ENCODE measurements at regions not wholly inside any gene's neighbourhood (a gene's known extent, or its start where the extent isn't known, plus 50 kb on each side); places are given as distances from the start of the nearest gene placed in this dataset.

DNA sequence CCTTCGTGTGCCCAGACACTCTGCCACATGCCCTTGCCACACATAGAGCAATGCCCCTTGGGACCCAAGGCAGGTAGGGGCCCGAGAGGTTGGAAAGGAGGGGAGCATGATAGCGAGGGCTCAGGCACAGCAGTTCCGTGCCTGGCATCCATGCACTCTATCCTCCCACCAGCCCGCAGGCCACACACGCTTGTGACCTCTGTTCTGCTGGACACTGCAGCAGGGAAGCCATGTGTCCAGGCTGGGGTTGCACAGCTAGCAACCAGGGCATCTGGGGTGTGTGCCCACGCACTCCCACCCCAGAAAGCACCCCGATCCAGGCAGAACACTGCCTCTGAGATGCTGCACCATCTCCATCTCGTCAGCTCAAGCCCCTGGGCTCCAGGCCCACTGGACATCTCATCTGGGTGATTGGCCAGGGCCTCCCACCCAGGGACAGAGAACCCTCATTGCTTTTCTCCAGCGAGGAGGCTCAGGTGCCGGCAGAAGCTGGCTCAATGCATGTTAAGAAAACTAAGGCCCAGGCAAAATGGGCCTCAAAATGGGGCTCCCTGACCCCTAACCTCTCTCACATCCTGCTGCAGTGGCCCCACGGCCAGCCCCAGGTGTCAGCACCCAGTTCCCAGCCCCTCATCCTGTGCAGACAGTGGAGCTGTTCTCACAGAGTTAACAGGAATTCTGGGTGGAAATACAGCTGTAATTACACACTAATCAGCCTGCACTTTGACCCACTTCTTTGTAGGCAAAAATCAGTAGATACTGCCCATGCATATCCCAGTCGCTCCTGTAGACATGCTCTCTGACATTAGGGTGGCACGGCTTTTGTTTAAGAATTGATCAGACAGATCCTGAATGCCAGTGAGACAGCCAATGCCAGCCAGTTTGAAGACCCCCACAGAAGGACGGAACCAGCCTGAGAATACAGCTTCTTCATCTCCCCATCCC lies 173.9 kb upstream of the B3GAT1 start:
- Histone ChIP-seq H3K4me3 (no peak overlapping the region), H3K9me3 (no peaks in the 10 kb centered on the region), H3K27ac (no peak overlapping the region), H3K36me3 (no peaks in the 10 kb centered on the region), H3K27me3 (peaks cover 11% of the 10 kb centered on the region), H3K4me1 (peaks cover 0 to 17% (median 0%) of the 10 kb centered on the region in 3 donors)
- no peak for TF ChIP-seq POLR2A (IDR thresholded peaks at IDR 0.05)
- TF ChIP-seq POLR2AphosphoS5 (IDR thresholded peaks at IDR 0.05), result no peak
- TF ChIP-seq EP300 (IDR thresholded peaks at IDR 0.05), result no peak
- TF ChIP-seq, protein P1, sequence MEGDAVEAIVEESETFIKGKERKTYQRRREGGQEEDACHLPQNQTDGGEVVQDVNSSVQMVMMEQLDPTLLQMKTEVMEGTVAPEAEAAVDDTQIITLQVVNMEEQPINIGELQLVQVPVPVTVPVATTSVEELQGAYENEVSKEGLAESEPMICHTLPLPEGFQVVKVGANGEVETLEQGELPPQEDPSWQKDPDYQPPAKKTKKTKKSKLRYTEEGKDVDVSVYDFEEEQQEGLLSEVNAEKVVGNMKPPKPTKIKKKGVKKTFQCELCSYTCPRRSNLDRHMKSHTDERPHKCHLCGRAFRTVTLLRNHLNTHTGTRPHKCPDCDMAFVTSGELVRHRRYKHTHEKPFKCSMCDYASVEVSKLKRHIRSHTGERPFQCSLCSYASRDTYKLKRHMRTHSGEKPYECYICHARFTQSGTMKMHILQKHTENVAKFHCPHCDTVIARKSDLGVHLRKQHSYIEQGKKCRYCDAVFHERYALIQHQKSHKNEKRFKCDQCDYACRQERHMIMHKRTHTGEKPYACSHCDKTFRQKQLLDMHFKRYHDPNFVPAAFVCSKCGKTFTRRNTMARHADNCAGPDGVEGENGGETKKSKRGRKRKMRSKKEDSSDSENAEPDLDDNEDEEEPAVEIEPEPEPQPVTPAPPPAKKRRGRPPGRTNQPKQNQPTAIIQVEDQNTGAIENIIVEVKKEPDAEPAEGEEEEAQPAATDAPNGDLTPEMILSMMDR (IDR thresholded peaks at IDR 0.05), result no peak
- WGBS, 2 donors (ENCODE audit: low coverage in 1 of 2), result 91 to 94% methylated on average over 1 to 5 of the region's 15 CpGs
- no peak for ATAC-seq

DNA sequence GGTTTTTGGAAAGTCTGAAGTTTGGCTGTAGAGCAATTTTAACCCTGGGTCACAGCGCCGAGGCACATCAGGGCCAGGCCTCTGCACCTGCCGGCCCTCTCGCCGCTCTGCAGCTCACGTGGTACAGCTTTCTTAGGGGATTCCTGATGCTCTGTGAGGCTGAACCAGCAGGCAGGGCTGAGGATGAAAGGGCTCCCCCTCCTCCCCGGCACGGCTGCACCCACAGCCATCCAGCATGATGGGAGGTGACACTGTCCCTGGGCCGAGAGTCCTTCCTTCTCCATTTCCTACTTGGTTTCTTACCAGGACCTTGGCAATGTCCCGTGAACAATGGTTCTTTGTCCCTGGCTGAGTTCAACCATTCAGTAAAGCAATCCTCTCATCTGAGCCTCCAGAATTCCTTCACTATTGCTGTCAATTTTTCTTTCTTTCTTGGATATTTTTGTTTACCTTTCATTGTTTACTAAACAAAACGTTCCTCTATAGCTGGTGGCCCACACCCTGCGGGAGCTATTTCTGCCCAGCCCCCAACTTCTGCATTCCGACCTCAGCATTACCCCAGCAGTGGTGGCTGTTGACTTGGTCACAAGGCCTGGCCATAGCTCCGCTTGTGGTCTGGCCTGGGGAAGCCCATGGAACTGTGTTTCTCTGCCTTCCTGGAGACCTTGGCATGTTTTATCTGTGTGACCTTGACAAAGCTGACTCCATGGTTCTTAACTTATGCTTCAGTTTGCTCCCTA lies 172.8 kb upstream of the B3GAT1 start:
- ATAC-seq, result no peak
- TF ChIP-seq POLR2AphosphoS5 (IDR thresholded peaks at IDR 0.05) (no peak), POLR2A (IDR thresholded peaks at IDR 0.05) (no peak), EP300 (IDR thresholded peaks at IDR 0.05) (no peak)
- TF ChIP-seq, protein P1 (IDR thresholded peaks at IDR 0.05), result no peak
- Histone ChIP-seq H3K36me3 (no peaks in the 10 kb centered on the region), H3K9me3 (no peaks in the 10 kb centered on the region), H3K4me1 (peaks cover 0 to 17% (median 0%) of the 10 kb centered on the region in 3 donors), H3K27ac (no peak overlapping the region), H3K4me3 (no peak overlapping the region), H3K27me3 (peaks cover 21% of the 10 kb centered on the region)
- WGBS, 2 donors (ENCODE audit: low coverage in 1 of 2), result 54 to 68% methylated on average over 8 to 10 of the region's 14 CpGs

DNA sequence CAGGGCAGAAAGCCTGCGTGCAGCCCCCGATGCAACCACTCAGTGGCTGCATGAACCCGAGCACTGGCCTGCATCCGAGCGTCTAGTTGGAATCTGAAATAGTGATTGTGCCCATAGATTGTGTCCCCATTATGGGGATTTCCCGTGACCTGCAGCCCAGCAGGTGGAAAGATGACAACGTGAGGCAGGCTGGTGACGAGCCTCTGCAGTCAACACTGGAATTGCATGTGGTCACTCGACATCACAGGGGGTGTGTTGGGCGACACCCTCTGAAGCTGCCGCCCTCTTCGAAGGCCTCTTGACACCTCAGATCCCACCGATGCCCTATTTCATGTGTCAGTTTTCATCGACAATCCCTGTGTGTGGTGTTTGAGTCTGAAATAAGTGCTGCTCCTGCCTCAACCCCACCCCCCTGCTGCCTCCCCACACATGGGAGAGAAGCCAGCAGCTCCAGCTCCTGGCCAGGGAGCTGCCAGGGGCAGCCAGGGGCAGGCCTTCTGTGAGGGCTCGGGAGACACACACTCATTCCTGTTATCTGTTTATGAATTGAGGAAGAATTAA lies 172.0 kb upstream of the B3GAT1 start:
- no peak overlapping the region for H3K4me3 ChIP-seq
- TF ChIP-seq EP300 (IDR thresholded peaks at IDR 0.05), result no peak
- TF ChIP-seq, protein P1 (IDR thresholded peaks at IDR 0.05), result no peak
- TF ChIP-seq POLR2A (IDR thresholded peaks at IDR 0.05), result no peak
- TF ChIP-seq POLR2AphosphoS5 (IDR thresholded peaks at IDR 0.05), result no peak
- no peaks in the 10 kb centered on the region for H3K9me3 ChIP-seq
- H3K27me3 ChIP-seq, result peaks cover 29% of the 10 kb centered on the region
- peaks cover 0 to 17% (median 0%) of the 10 kb centered on the region in 3 donors for H3K4me1 ChIP-seq
- H3K36me3 ChIP-seq, result no peaks in the 10 kb centered on the region
- no peak overlapping the region for H3K27ac ChIP-seq
- WGBS, 2 donors (ENCODE audit: low coverage in 1 of 2), result 20 to 61% methylated on average over 1 to 6 of the region's 15 CpGs
- ATAC-seq, result no peak

DNA sequence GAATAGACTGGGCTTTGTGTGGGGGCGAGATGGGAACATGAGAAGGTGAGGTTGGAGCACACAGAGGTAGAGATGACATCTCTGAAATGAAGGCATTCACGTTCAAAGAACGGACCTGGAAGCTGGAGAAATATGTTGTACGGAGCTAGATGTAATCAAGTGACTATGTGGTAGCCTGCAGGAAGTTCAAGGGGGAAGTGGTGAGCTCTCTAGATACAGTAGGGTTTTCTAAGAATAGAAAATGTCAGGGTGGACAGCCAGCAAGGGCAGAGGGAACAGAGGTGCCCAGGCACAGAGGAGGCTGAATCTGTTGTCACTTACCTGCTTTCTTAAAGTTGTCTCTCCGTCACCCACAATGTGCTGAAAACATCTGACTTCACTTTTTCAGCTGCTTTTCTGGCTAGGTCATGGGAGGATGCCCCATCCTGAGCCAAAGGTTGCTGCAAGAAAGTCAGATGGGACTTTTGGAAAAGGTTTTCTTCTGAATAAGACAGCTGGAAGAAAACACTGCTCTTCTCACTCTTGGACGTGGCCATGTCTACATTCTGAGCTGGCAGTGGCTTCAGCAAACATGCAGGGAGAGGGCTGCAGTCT lies 171.5 kb upstream of the B3GAT1 start:
- TF ChIP-seq EP300 (IDR thresholded peaks at IDR 0.05), result no peak
- no peak for TF ChIP-seq POLR2A (IDR thresholded peaks at IDR 0.05)
- TF ChIP-seq, protein P1 (IDR thresholded peaks at IDR 0.05), result no peak
- no peak for TF ChIP-seq POLR2AphosphoS5 (IDR thresholded peaks at IDR 0.05)
- Histone ChIP-seq H3K27me3 (peaks cover 29% of the 10 kb centered on the region), H3K4me3 (no peak overlapping the region), H3K4me1 (peaks cover 0 to 17% (median 0%) of the 10 kb centered on the region in 3 donors), H3K27ac (no peak overlapping the region), H3K9me3 (no peaks in the 10 kb centered on the region), H3K36me3 (no peaks in the 10 kb centered on the region)
- WGBS, 2 donors (ENCODE audit: low coverage in 1 of 2), result 54 to 60% methylated on average over 4 to 6 of the region's 6 CpGs
- ATAC-seq, result no peak
